WTC11 (cell line): ENCODE measurements at regions not wholly inside any gene's neighbourhood (a gene's known extent, or its start where the extent isn't known, plus 50 kb on each side); places are given as distances from the start of the nearest gene placed in this dataset.

Experiments
- ATAC-seq: fragments of 200-7000 bp; cut with Tn5 transposase; 2 replicates; pipeline ENCODE4 v1.10.0; 2021; ENCODE audit warnings: mild to moderate bottlenecking, moderate library complexity
- CTCF ChIA-PET: fragments of 300-600 bp; sonication (Branson Sonifier 250); formaldehyde crosslinking; loops from one replicate; lab custom pipeline; 2021; ENCODE audit warnings: antibody characterized with exemption; lab: Charles Lee
- POLR2A ChIA-PET: fragments of 350-600 bp; sonication (Branson Sonifier 250); formaldehyde crosslinking; loops from one replicate; lab custom pipeline; 2021; ENCODE audit warnings: antibody characterized with exemption; lab: Charles Lee
- DNase-seq: peaks from one replicate; pipeline ENCODE4 v3.0.0; 2021; ENCODE audit warnings: low spot score
- H3K27ac Mint-ChIP-seq: 2 replicates; pipeline ENCODE4 v1.8.0; 2021; ENCODE audit warnings: mixed read lengths
- H3K27me3 Mint-ChIP-seq: 2 replicates; pipeline ENCODE4 v1.8.0; 2021; ENCODE audit warnings: low read depth, mild to moderate bottlenecking, moderate library complexity, mixed read lengths
- H3K36me3 Mint-ChIP-seq: 2 replicates; pipeline ENCODE4 v1.8.0; 2021; ENCODE audit warnings: mixed read lengths
- H3K4me1 Mint-ChIP-seq: 2 replicates; pipeline ENCODE4 v1.8.0; 2022; ENCODE audit warnings: mixed read lengths
- H3K4me3 Mint-ChIP-seq: 2 replicates; pipeline ENCODE4 v1.8.0; 2021; ENCODE audit warnings: mild to moderate bottlenecking, moderate library complexity, mixed read lengths
- H3K9me3 Mint-ChIP-seq: 2 replicates; pipeline ENCODE4 v1.8.0; 2021; ENCODE audit warnings: mixed read lengths
- AFF4 ChIP-seq: sonication (generic); formaldehyde crosslinking; IDR thresholded peaks from 2 replicates; pipeline ENCODE4 v1.8.1; 2023; ENCODE audit warnings: mild to moderate bottlenecking, missing genetic modification reagents, borderline replicate concordance
- GABPB1 ChIP-seq: sonication (generic); formaldehyde crosslinking; IDR thresholded peaks from 2 replicates; pipeline ENCODE4 v1.8.1; 2023; ENCODE audit warnings: mild to moderate bottlenecking, missing genetic modification reagents
- GRHL2 ChIP-seq: fragments of 250-450 bp; sonication (Bioruptor Pico); IDR thresholded peaks from 2 replicates; pipeline ENCODE4 v1.8.0; 2022; ENCODE audit warnings: mild to moderate bottlenecking, moderate library complexity; ENCODE audit not compliant: insufficient replicate concordance, severe bottlenecking
- GTF2I ChIP-seq: fragments of 250-450 bp; sonication (Bioruptor Pico); conservative IDR thresholded peaks from 2 replicates; pipeline ENCODE4 v1.4.0; 2021; ENCODE audit warnings: mild to moderate bottlenecking
- JAZF1 ChIP-seq: fragments of 250-450 bp; sonication (Bioruptor Pico); IDR thresholded peaks from 2 replicates; pipeline ENCODE4 v1.9.0; 2021; ENCODE audit warnings: moderate library complexity, mild to moderate bottlenecking, inconsistent platforms
- MXD4 ChIP-seq: fragments of 250-450 bp; sonication (Bioruptor Pico); IDR thresholded peaks from 2 replicates; pipeline ENCODE4 v1.8.0; 2021; ENCODE audit warnings: mild to moderate bottlenecking, moderate library complexity, borderline replicate concordance
- NR1H2 ChIP-seq: sonication (generic); formaldehyde crosslinking; IDR thresholded peaks from 2 replicates; pipeline ENCODE4 v1.9.0; 2021; ENCODE audit warnings: mild to moderate bottlenecking, moderate library complexity, missing genetic modification reagents
- PREB ChIP-seq: sonication (generic); formaldehyde crosslinking; IDR thresholded peaks from 2 replicates; pipeline ENCODE4 v1.8.1; 2022; ENCODE audit warnings: mild to moderate bottlenecking, missing genetic modification reagents, moderate library complexity, borderline replicate concordance
- SMAD3 ChIP-seq: sonication (generic); formaldehyde crosslinking; IDR thresholded peaks from 2 replicates; pipeline ENCODE4 v1.8.0; 2022; ENCODE audit warnings: missing genetic modification reagents, mild to moderate bottlenecking, borderline replicate concordance
- TCF7 ChIP-seq: sonication (generic); formaldehyde crosslinking; IDR thresholded peaks from 2 replicates; pipeline ENCODE4 v1.8.0; 2022; ENCODE audit warnings: mild to moderate bottlenecking, low read depth, missing genetic modification reagents, moderate library complexity
- ZMAT4 ChIP-seq: fragments of 250-450 bp; sonication (Bioruptor Pico); IDR thresholded peaks from 2 replicates; pipeline ENCODE4 v1.9.0; 2021; ENCODE audit warnings: mild to moderate bottlenecking
- ZNF232 ChIP-seq: sonication (generic); formaldehyde crosslinking; IDR thresholded peaks from 2 replicates; pipeline ENCODE4 v1.8.0; 2022; ENCODE audit warnings: mild to moderate bottlenecking, missing genetic modification reagents
- ZNF396 ChIP-seq: fragments of 250-450 bp; sonication (Bioruptor Pico); IDR thresholded peaks from 2 replicates; pipeline ENCODE4 v1.8.0; 2021; ENCODE audit warnings: mild to moderate bottlenecking, moderate library complexity, borderline replicate concordance
- ZNF671 ChIP-seq: fragments of 250-450 bp; sonication (Bioruptor Pico); IDR thresholded peaks from 2 replicates; pipeline ENCODE4 v1.8.0; 2021; ENCODE audit warnings: mild to moderate bottlenecking
- ZSCAN18 ChIP-seq: fragments of 250-450 bp; sonication (Bioruptor Pico); IDR thresholded peaks from 2 replicates; pipeline ENCODE4 v2.1.2; 2022; ENCODE audit warnings: mild to moderate bottlenecking, moderate library complexity
- TF ChIP-seq, protein P1 (sequence below): sonication (generic); formaldehyde crosslinking; IDR thresholded peaks from 2 replicates; pipeline ENCODE4 v1.8.0; 2022; ENCODE audit warnings: missing genetic modification reagents
- TF ChIP-seq, protein P2 (sequence below): sonication (generic); formaldehyde crosslinking; IDR thresholded peaks from 2 replicates; pipeline ENCODE4 v1.8.1; 2022; ENCODE audit warnings: mild to moderate bottlenecking, moderate library complexity, missing genetic modification reagents
- TF ChIP-seq, protein P3 (sequence below): sonication (generic); formaldehyde crosslinking; conservative IDR thresholded peaks from 2 replicates; pipeline ENCODE4 v1.8.1; 2023; ENCODE audit warnings: mild to moderate bottlenecking, low read depth, missing genetic modification reagents, moderate library complexity
- TF ChIP-seq, protein P4 (sequence below): sonication (generic); formaldehyde crosslinking; conservative IDR thresholded peaks from 2 replicates; pipeline ENCODE4 v1.8.1; 2022; ENCODE audit warnings: mild to moderate bottlenecking, missing genetic modification reagents
- TF ChIP-seq, protein P5 (sequence below): sonication (generic); formaldehyde crosslinking; IDR thresholded peaks from 2 replicates; pipeline ENCODE4 v1.8.0; 2022; ENCODE audit warnings: mild to moderate bottlenecking, missing genetic modification reagents

DNA sequence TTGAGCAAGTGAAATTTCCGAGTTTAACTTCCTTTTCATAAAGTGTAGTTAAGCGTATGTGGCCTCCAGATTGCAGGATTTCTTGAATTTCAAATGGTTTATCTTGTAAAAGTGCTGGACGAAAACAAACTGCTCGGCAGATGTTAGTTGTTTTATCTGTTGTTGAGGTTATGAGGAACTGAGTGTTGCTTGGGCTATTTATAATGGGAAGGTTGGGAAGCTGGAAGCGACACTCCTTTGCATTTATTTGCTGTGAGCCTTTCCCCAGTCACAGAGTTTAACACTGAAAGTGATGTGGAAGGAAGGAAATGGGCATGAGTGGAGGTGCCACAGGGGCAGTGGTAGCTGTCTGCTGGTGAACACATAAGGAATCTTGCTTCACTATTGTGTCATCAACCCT lies 284.9 kb downstream of the PCDH7 start (continued):
- TF ChIP-seq AFF4 (CRISPR knock-in tag) (no peak), GABPB1 (CRISPR knock-in tag) (no peak), ZNF396 (no peak), PREB (CRISPR knock-in tag) (no peak), ZNF671 (CRISPR knock-in tag) (no peak), ZMAT4 (no peak), NR1H2 (CRISPR knock-in tag) (no peak), SMAD3 (CRISPR knock-in tag) (no peak), GRHL2 (no peak)
- TF ChIP-seq, protein P1, sequence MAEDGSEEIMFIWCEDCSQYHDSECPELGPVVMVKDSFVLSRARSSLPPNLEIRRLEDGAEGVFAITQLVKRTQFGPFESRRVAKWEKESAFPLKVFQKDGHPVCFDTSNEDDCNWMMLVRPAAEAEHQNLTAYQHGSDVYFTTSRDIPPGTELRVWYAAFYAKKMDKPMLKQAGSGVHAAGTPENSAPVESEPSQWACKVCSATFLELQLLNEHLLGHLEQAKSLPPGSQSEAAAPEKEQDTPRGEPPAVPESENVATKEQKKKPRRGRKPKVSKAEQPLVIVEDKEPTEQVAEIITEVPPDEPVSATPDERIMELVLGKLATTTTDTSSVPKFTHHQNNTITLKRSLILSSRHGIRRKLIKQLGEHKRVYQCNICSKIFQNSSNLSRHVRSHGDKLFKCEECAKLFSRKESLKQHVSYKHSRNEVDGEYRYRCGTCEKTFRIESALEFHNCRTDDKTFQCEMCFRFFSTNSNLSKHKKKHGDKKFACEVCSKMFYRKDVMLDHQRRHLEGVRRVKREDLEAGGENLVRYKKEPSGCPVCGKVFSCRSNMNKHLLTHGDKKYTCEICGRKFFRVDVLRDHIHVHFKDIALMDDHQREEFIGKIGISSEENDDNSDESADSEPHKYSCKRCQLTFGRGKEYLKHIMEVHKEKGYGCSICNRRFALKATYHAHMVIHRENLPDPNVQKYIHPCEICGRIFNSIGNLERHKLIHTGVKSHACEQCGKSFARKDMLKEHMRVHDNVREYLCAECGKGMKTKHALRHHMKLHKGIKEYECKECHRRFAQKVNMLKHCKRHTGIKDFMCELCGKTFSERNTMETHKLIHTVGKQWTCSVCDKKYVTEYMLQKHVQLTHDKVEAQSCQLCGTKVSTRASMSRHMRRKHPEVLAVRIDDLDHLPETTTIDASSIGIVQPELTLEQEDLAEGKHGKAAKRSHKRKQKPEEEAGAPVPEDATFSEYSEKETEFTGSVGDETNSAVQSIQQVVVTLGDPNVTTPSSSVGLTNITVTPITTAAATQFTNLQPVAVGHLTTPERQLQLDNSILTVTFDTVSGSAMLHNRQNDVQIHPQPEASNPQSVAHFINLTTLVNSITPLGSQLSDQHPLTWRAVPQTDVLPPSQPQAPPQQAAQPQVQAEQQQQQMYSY (CRISPR knock-in tag) = no peak
- TF ChIP-seq, protein P2, sequence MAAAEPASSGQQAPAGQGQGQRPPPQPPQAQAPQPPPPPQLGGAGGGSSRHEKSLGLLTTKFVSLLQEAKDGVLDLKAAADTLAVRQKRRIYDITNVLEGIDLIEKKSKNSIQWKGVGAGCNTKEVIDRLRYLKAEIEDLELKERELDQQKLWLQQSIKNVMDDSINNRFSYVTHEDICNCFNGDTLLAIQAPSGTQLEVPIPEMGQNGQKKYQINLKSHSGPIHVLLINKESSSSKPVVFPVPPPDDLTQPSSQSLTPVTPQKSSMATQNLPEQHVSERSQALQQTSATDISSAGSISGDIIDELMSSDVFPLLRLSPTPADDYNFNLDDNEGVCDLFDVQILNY = no peak
- TF ChIP-seq, protein P3, sequence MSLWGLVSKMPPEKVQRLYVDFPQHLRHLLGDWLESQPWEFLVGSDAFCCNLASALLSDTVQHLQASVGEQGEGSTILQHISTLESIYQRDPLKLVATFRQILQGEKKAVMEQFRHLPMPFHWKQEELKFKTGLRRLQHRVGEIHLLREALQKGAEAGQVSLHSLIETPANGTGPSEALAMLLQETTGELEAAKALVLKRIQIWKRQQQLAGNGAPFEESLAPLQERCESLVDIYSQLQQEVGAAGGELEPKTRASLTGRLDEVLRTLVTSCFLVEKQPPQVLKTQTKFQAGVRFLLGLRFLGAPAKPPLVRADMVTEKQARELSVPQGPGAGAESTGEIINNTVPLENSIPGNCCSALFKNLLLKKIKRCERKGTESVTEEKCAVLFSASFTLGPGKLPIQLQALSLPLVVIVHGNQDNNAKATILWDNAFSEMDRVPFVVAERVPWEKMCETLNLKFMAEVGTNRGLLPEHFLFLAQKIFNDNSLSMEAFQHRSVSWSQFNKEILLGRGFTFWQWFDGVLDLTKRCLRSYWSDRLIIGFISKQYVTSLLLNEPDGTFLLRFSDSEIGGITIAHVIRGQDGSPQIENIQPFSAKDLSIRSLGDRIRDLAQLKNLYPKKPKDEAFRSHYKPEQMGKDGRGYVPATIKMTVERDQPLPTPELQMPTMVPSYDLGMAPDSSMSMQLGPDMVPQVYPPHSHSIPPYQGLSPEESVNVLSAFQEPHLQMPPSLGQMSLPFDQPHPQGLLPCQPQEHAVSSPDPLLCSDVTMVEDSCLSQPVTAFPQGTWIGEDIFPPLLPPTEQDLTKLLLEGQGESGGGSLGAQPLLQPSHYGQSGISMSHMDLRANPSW (CRISPR knock-in tag) = no peak

DNA sequence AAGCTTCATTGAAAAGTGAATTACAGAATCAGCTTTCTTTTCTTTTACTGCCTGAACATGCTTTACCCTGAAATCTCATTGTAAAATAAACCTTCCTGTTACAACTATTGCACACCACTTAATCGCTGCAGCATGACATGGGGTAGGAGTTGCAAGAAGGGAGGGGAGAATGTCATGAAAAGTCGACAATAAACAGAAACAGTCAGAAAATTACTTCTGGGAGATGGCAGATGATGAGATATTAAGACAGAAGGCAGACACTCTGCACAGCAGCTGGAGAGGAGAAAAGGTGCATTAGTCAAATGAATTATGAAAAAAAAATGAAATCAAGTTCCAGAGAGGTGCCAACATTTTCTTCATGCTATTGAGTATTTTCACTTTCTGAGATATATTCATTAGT lies 287.7 kb downstream of the PCDH7 start:
- no peak overlapping the region for H3K27ac Mint-ChIP-seq
- DNase-seq (no peak), ATAC-seq (no peak)
- POLR2A ChIA-PET = no interaction called here
- no peaks in the 10 kb centered on the region for H3K4me1 Mint-ChIP-seq
- H3K27me3 Mint-ChIP-seq = no peaks in the 10 kb centered on the region
- CTCF ChIA-PET = no interaction called here
- H3K4me3 Mint-ChIP-seq = no peak overlapping the region
- no peaks in the 10 kb centered on the region for H3K36me3 Mint-ChIP-seq
- H3K9me3 Mint-ChIP-seq = no peaks in the 10 kb centered on the region
- TF ChIP-seq JAZF1 (no peak), ZSCAN18 (CRISPR knock-in tag) (no peak), MXD4 (no peak), ZNF232 (CRISPR knock-in tag) (no peak), PREB (CRISPR knock-in tag) (no peak), GTF2I (CRISPR knock-in tag) (no peak), TCF7 (CRISPR knock-in tag) (no peak)
- TF ChIP-seq, protein P4, sequence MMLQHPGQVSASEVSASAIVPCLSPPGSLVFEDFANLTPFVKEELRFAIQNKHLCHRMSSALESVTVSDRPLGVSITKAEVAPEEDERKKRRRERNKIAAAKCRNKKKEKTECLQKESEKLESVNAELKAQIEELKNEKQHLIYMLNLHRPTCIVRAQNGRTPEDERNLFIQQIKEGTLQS = no peak
- TF ChIP-seq, protein P5, sequence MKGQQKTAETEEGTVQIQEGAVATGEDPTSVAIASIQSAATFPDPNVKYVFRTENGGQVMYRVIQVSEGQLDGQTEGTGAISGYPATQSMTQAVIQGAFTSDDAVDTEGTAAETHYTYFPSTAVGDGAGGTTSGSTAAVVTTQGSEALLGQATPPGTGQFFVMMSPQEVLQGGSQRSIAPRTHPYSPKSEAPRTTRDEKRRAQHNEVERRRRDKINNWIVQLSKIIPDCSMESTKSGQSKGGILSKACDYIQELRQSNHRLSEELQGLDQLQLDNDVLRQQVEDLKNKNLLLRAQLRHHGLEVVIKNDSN (CRISPR knock-in tag) = no peak
